HCT116 (cell line): ENCODE measurements at regions not wholly inside any gene's neighbourhood (a gene's known extent, or its start where the extent isn't known, plus 50 kb on each side); places are given as distances from the start of the nearest gene placed in this dataset.

Experiments used
- CEBPB ChIP-seq: IDR thresholded peaks from 2 replicates; pipeline ENCODE4 v1.6.1; 2012; ENCODE audit warnings: low read depth
- CTCF ChIP-seq, 3 experiments: fragments of 200-600 bp in 1 of 3; sonication (generic) in 1 of 3; IDR thresholded peaks in 2 of 3; conservative IDR thresholded peaks in 1 of 3; 2 replicates each; pipeline ENCODE4 v1.5.1; 2012 to 2017; ENCODE audit warnings: low read depth in 2 of 3, low read length in 2 of 3, antibody characterized with exemption in 1 of 3, borderline replicate concordance in 1 of 3, control low read depth in 1 of 3, mild to moderate bottlenecking in 1 of 3, mixed read lengths in 1 of 3, mixed run types in 1 of 3, moderate library complexity in 1 of 3; ENCODE audit not compliant: insufficient read depth in 1 of 3
- EZH2 ChIP-seq: fragments of 200-600 bp; sonication (generic); IDR thresholded peaks from 2 replicates; pipeline ENCODE4 v1.6.1; 2017; ENCODE audit warnings: antibody characterized with exemption, mixed run types
- JUND ChIP-seq: IDR thresholded peaks from 2 replicates; pipeline ENCODE4 v1.6.1; 2012
- MAX ChIP-seq: IDR thresholded peaks from 2 replicates; pipeline ENCODE4 v1.6.1; 2012
- POLR2AphosphoS5 ChIP-seq: IDR thresholded peaks from 2 replicates; pipeline ENCODE4 v1.6.1; 2011; ENCODE audit warnings: mild to moderate bottlenecking, low read depth, low read length, moderate library complexity

GRCh38 chr1:177848577-177848976, 121.3 kb downstream of the SEC16B start:
- no peak for TF ChIP-seq CTCF (IDR thresholded peaks at IDR 0.05 in 2 of 3, conservative IDR thresholded peaks at IDR 0.05 in 1 of 3; ENCODE audit: borderline replicate concordance in 1 of 3, insufficient read depth in 1 of 3, low read depth in 2 of 3, low read length in 2 of 3)
- TF ChIP-seq POLR2AphosphoS5 = no peak
- TF ChIP-seq MAX = no peak
- TF ChIP-seq JUND = no peak
- TF ChIP-seq CEBPB = no peak
- no peak for TF ChIP-seq EZH2
